ENCODE measurements at regions not wholly inside any gene's neighbourhood (a gene's known extent, or its start where the extent isn't known, plus 50 kb on each side); places are given as distances from the start of the nearest gene placed in this dataset.
A peak's percentile ranks its signal among the peaks of the same experiment; 100 is the strongest.

DNA sequence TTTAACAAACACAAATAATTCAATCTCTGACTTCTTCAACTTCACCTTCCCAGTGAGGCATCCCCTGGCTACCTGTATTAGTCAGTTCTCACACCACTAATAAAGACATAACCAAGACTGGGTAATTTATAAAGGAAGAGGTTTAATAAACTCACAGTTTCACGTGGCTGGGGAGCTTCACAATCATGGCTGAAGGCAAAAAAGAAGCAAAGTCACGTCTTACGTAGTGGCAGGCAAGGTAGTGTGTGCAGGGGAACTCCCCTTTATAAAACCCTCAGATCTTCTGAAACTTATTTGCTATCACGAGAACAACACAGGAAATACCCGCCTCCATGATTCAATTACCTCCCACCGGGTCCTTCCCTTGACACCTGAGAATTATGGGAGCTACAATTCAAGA lies 478.5 kb downstream of the ADGRL2 start (continued):
- TF ChIP-seq, protein P1, sequence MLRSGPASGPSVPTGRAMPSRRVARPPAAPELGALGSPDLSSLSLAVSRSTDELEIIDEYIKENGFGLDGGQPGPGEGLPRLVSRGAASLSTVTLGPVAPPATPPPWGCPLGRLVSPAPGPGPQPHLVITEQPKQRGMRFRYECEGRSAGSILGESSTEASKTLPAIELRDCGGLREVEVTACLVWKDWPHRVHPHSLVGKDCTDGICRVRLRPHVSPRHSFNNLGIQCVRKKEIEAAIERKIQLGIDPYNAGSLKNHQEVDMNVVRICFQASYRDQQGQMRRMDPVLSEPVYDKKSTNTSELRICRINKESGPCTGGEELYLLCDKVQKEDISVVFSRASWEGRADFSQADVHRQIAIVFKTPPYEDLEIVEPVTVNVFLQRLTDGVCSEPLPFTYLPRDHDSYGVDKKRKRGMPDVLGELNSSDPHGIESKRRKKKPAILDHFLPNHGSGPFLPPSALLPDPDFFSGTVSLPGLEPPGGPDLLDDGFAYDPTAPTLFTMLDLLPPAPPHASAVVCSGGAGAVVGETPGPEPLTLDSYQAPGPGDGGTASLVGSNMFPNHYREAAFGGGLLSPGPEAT (IDR thresholded peaks at IDR 0.05; ENCODE audit: low read depth) = peak; percentile 69; the same call in 1 of the 2 replicates
- TF ChIP-seq YBX1 (IDR thresholded peaks at IDR 0.05) (no peak), POLR2A (IDR thresholded peaks at IDR 0.05; ENCODE audit: low read depth, low read length) (no peak), ESRRA (IDR thresholded peaks at IDR 0.05; ENCODE audit: low read length) (no peak), CBX3 (IDR thresholded peaks at IDR 0.05; ENCODE audit: borderline replicate concordance, low read depth) (no peak), MTA2 (IDR thresholded peaks at IDR 0.05; ENCODE audit: low read depth) (peak; percentile 87), TARDBP (IDR thresholded peaks at IDR 0.05; ENCODE audit: borderline replicate concordance) (no peak), ZNF384 (IDR thresholded peaks at IDR 0.05; ENCODE audit: borderline replicate concordance, low read depth, low read length) (0 out of 2 replicates have a peak, but pooled peaks have one; percentile 28), KLF5 (IDR thresholded peaks at IDR 0.05; ENCODE audit: partially characterized antibody) (no peak), NFXL1 (IDR thresholded peaks at IDR 0.05; ENCODE audit: borderline replicate concordance) (no peak)

DNA sequence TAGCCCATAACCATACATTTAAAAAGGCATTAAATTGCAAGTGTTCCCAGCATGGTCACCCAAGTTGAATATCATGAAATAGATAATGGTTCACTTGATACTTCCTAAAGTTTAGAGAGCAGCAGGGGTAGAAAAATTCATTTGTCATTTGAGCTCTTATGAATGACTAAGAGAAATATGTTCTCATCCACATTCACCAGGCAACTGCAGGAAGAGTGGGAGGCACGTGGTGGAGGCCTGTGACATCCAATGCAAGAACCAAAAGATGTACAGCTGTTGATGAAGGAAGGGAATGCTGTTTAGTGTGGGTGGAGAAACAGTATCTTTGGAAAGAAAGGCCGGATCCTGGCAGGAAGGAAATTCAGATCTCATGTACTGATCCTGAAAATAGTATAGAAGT lies 473.1 kb downstream of the ADGRL2 start:
- ChIA-PET SMC1A (ENCODE audit: uncharacterized antibody, unreplicated experiment) (interaction anchor here (0.6 to 8.1 kb wide), 4 partner anchors 11 to 42 kb away, joined by 3 to 114 read pairs (median 4); no protein-coding TSS in a partner anchor), CTCF (interaction anchor here (0.7 to 3.1 kb wide), 2 partner anchors 8 to 856 kb away, joined by 3 to 11 read pairs; no protein-coding TSS in a partner anchor), POLR2A (interaction anchor here (0.6 to 1.2 kb wide), 2 partner anchors 17 to 614 kb away, joined by 3 to 5 read pairs; no protein-coding TSS in a partner anchor), RAD21 (ENCODE audit: unreplicated experiment) (interaction anchor here (0.8 kb wide), 1 partner anchor 121 kb away, joined by 3 read pairs; no protein-coding TSS in a partner anchor)
- no peaks in the 10 kb centered on the region for H3K4me1 ChIP-seq (ENCODE audit: control insufficient read depth, insufficient read depth, low read length)
- FAIRE-seq = no peak
- DNase-seq (ENCODE audit: low read depth, low spot score) = no peak
- no peak overlapping the region for H3K27ac ChIP-seq (ENCODE audit: control insufficient read depth, insufficient read depth)
- no peaks in the 10 kb centered on the region for H3K36me3 ChIP-seq (ENCODE audit: control insufficient read depth in 2 of 2, insufficient read depth in 2 of 2, low read length in 1 of 2)
- H3K27me3 ChIP-seq (replicated peaks in 1 of 2; ENCODE audit: control insufficient read depth in 2 of 2, insufficient read depth in 2 of 2, low read length in 1 of 2) = no peaks in the 10 kb centered on the region
- BruUV-seq (replicated peaks) = no TSS peak
- H3K4me2 ChIP-seq (ENCODE audit: control insufficient read depth, insufficient read depth) = no peak overlapping the region
- 0% methylated on average over 2 of the region's 2 CpGs for WGBS (ENCODE audit: insufficient coverage, insufficient replicate concordance, low lambda C conversion rate, missing lambda C conversion rate)
- H3K4me3 ChIP-seq = no peak overlapping the region
- no peaks in the 10 kb centered on the region for H3K79me2 ChIP-seq (ENCODE audit: control insufficient read depth, insufficient read depth, low read length)
- no peak for ATAC-seq
- in situ Hi-C loops (cut with MboI) = no loop called here
- intact Hi-C loops (cut with micrococcal nuclease; ENCODE audit: unreplicated experiment) = no loop called here
- no peak overlapping the region for H2AFZ ChIP-seq (ENCODE audit: control insufficient read depth, low read depth, low read length)
- no peaks in the 10 kb centered on the region for H4K20me1 ChIP-seq (ENCODE audit: control insufficient read depth, insufficient read depth)
- H3K9me3 ChIP-seq (replicated peaks; ENCODE audit: control insufficient read depth, insufficient read depth, low read length) = no peaks in the 10 kb centered on the region
- H3K9ac ChIP-seq (ENCODE audit: control insufficient read depth, insufficient read depth, low read length) = no peak overlapping the region
- TF ChIP-seq, protein P2, sequence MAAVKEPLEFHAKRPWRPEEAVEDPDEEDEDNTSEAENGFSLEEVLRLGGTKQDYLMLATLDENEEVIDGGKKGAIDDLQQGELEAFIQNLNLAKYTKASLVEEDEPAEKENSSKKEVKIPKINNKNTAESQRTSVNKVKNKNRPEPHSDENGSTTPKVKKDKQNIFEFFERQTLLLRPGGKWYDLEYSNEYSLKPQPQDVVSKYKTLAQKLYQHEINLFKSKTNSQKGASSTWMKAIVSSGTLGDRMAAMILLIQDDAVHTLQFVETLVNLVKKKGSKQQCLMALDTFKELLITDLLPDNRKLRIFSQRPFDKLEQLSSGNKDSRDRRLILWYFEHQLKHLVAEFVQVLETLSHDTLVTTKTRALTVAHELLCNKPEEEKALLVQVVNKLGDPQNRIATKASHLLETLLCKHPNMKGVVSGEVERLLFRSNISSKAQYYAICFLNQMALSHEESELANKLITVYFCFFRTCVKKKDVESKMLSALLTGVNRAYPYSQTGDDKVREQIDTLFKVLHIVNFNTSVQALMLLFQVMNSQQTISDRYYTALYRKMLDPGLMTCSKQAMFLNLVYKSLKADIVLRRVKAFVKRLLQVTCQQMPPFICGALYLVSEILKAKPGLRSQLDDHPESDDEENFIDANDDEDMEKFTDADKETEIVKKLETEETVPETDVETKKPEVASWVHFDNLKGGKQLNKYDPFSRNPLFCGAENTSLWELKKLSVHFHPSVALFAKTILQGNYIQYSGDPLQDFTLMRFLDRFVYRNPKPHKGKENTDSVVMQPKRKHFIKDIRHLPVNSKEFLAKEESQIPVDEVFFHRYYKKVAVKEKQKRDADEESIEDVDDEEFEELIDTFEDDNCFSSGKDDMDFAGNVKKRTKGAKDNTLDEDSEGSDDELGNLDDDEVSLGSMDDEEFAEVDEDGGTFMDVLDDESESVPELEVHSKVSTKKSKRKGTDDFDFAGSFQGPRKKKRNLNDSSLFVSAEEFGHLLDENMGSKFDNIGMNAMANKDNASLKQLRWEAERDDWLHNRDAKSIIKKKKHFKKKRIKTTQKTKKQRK (IDR thresholded peaks at IDR 0.05; ENCODE audit: low read depth, low read length) = no peak
- TF ChIP-seq, protein P3, sequence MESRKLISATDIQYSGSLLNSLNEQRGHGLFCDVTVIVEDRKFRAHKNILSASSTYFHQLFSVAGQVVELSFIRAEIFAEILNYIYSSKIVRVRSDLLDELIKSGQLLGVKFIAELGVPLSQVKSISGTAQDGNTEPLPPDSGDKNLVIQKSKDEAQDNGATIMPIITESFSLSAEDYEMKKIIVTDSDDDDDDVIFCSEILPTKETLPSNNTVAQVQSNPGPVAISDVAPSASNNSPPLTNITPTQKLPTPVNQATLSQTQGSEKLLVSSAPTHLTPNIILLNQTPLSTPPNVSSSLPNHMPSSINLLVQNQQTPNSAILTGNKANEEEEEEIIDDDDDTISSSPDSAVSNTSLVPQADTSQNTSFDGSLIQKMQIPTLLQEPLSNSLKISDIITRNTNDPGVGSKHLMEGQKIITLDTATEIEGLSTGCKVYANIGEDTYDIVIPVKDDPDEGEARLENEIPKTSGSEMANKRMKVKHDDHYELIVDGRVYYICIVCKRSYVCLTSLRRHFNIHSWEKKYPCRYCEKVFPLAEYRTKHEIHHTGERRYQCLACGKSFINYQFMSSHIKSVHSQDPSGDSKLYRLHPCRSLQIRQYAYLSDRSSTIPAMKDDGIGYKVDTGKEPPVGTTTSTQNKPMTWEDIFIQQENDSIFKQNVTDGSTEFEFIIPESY (IDR thresholded peaks at IDR 0.05) = no peak
- TF ChIP-seq NBN (IDR thresholded peaks at IDR 0.05) = no peak
- TF ChIP-seq, protein P4, sequence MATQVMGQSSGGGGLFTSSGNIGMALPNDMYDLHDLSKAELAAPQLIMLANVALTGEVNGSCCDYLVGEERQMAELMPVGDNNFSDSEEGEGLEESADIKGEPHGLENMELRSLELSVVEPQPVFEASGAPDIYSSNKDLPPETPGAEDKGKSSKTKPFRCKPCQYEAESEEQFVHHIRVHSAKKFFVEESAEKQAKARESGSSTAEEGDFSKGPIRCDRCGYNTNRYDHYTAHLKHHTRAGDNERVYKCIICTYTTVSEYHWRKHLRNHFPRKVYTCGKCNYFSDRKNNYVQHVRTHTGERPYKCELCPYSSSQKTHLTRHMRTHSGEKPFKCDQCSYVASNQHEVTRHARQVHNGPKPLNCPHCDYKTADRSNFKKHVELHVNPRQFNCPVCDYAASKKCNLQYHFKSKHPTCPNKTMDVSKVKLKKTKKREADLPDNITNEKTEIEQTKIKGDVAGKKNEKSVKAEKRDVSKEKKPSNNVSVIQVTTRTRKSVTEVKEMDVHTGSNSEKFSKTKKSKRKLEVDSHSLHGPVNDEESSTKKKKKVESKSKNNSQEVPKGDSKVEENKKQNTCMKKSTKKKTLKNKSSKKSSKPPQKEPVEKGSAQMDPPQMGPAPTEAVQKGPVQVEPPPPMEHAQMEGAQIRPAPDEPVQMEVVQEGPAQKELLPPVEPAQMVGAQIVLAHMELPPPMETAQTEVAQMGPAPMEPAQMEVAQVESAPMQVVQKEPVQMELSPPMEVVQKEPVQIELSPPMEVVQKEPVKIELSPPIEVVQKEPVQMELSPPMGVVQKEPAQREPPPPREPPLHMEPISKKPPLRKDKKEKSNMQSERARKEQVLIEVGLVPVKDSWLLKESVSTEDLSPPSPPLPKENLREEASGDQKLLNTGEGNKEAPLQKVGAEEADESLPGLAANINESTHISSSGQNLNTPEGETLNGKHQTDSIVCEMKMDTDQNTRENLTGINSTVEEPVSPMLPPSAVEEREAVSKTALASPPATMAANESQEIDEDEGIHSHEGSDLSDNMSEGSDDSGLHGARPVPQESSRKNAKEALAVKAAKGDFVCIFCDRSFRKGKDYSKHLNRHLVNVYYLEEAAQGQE (IDR thresholded peaks at IDR 0.05; ENCODE audit: low read depth, low read length) = no peak
